Superior temporal gyrus (tissue), 1 donor: ENCODE measurements at regions not wholly inside any gene's neighbourhood (a gene's known extent, or its start where the extent isn't known, plus 50 kb on each side); places are given as distances from the start of the nearest gene placed in this dataset.

ENCODE experiments used
- DNase-seq: peaks from one replicate; pipeline ENCODE4 v3.0.0-alpha.2; 2016; ENCODE audit errors: extremely low spot score

- DNase-seq = no peak
Measured at GRCh38 chr9:1959371-1959770, 55.8 kb upstream of the SMARCA2 start.

GRCh38 chr9:1960342-1961042 is 54.7 kb upstream of the SMARCA2 start:
- no peak for DNase-seq

- DNase-seq = no peak
Measured at GRCh38 chr9:1962122-1962521, 53.0 kb upstream of the SMARCA2 start.

- DNase-seq = no peak
Measured at GRCh38 chr9:1962588-1963106, 52.5 kb upstream of the SMARCA2 start.

- DNase-seq = no peak
Measured at GRCh38 chr9:1964093-1964492, 51.1 kb upstream of the SMARCA2 start.
